Activated CD8-positive, alpha-beta memory T cell treated with anti-CD3 and anti-CD28 coated beads for 4 hours (primary cell): ENCODE measurements at regions not wholly inside any gene's neighbourhood (a gene's known extent, or its start where the extent isn't known, plus 50 kb on each side); places are given as distances from the start of the nearest gene placed in this dataset.
"Not testable (repeated sequence)": the region's sequence is repeated elsewhere in the genome, so short reads cannot be mapped to it uniquely, and the experiment has no call there.

ENCODE experiments used
- DNase-seq, 2 donors: peaks; one replicate each; pipeline ENCODE4 v3.0.0-alpha.2; 2020; ENCODE audit warnings: low read depth in 2 of 2

- not testable (repeated sequence) for DNase-seq
Observed at GRCh38 chr2:193352665-193353242, 1158.0 kb upstream of the TMEFF2 start.

- DNase-seq, result no peak
Observed at GRCh38 chr2:193350509-193350908, 1155.8 kb upstream of the TMEFF2 start.

GRCh38 chr2:193349642-193350041 lies 1154.9 kb upstream of the TMEFF2 start:
- no peak for DNase-seq

- DNase-seq, result no peak
Observed at GRCh38 chr2:193348055-193348454, 1153.3 kb upstream of the TMEFF2 start.

- no peak for DNase-seq
Observed at GRCh38 chr2:193336781-193337180, 1142.0 kb upstream of the TMEFF2 start.

GRCh38 chr2:193334401-193334800 lies 1139.7 kb upstream of the TMEFF2 start:
- DNase-seq, result no peak

- DNase-seq, result no peak
Observed at GRCh38 chr2:193333539-193333938, 1138.8 kb upstream of the TMEFF2 start.

- DNase-seq, result no peak
Observed at GRCh38 chr2:193332941-193333340, 1138.2 kb upstream of the TMEFF2 start.

- DNase-seq, result no peak
Observed at GRCh38 chr2:193331676-193332075, 1136.9 kb upstream of the TMEFF2 start.

GRCh38 chr2:193326296-193326695 lies 1131.6 kb upstream of the TMEFF2 start:
- DNase-seq, result no peak

GRCh38 chr2:193315428-193316091 lies 1120.8 kb upstream of the TMEFF2 start:
- no peak for DNase-seq

- no peak for DNase-seq
Observed at GRCh38 chr2:193303464-193303863, 1108.7 kb upstream of the TMEFF2 start.

- DNase-seq, result no peak
Observed at GRCh38 chr2:193294371-193294770, 1099.6 kb upstream of the TMEFF2 start.

GRCh38 chr2:193279361-193279760 lies 1084.6 kb upstream of the TMEFF2 start:
- no peak for DNase-seq

GRCh38 chr2:193276988-193277387 lies 1082.3 kb upstream of the TMEFF2 start:
- no peak for DNase-seq

GRCh38 chr2:193276560-193276959 lies 1081.8 kb upstream of the TMEFF2 start:
- DNase-seq, result no peak

- DNase-seq, result no peak
Observed at GRCh38 chr2:193276069-193276468, 1081.3 kb upstream of the TMEFF2 start.

GRCh38 chr2:193272011-193272410 lies 1077.3 kb upstream of the TMEFF2 start:
- no peak for DNase-seq

- no peak for DNase-seq
Observed at GRCh38 chr2:193270816-193271215, 1076.1 kb upstream of the TMEFF2 start.

- no peak for DNase-seq
Observed at GRCh38 chr2:193267496-193268002, 1072.8 kb upstream of the TMEFF2 start.

- no peak for DNase-seq
Observed at GRCh38 chr2:193253014-193253530, 1058.3 kb upstream of the TMEFF2 start.

GRCh38 chr2:193251909-193252308 lies 1057.2 kb upstream of the TMEFF2 start:
- no peak for DNase-seq

GRCh38 chr2:193250389-193250788 lies 1055.7 kb upstream of the TMEFF2 start:
- DNase-seq, result no peak
